Germinal center (tissue), 1 donor: ENCODE measurements at regions not wholly inside any gene's neighbourhood (a gene's known extent, or its start where the extent isn't known, plus 50 kb on each side); places are given as distances from the start of the nearest gene placed in this dataset.
"Not testable (repeated sequence)": the region's sequence is repeated elsewhere in the genome, so short reads cannot be mapped to it uniquely, and the experiment has no call there.

Experiments
- DNase-seq: peaks from one replicate; pipeline ENCODE4 v3.0.0; 2012; ENCODE audit warnings: mixed read lengths, low spot score

GRCh38 chrX:13420545-13421183 lies 100.8 kb upstream of the ATXN3L start:
- peak; percentile 13 for DNase-seq

- DNase-seq = peak; percentile 25
These were observed 100.1 kb upstream of the ATXN3L start for GRCh38 chrX:13419918-13420317.

GRCh38 chrX:13419276-13419675 lies 99.4 kb upstream of the ATXN3L start:
- DNase-seq = peak; percentile 11

GRCh38 chrX:13418126-13419097 lies 98.6 kb upstream of the ATXN3L start:
- no peak for DNase-seq

GRCh38 chrX:13415509-13415908 lies 95.7 kb upstream of the ATXN3L start:
- DNase-seq = no peak

GRCh38 chrX:13414006-13414647 lies 94.3 kb upstream of the ATXN3L start:
- DNase-seq = no peak

GRCh38 chrX:13412208-13412600 lies 92.4 kb upstream of the ATXN3L start:
- no peak for DNase-seq

- DNase-seq = no peak
These were observed 91.8 kb upstream of the ATXN3L start for GRCh38 chrX:13411496-13412207.

GRCh38 chrX:13408599-13408998 lies 88.7 kb upstream of the ATXN3L start:
- DNase-seq = not testable (repeated sequence)

- not testable (repeated sequence) for DNase-seq
These were observed 84.9 kb upstream of the ATXN3L start for GRCh38 chrX:13404777-13405176.

- DNase-seq = no peak
These were observed 84.5 kb upstream of the ATXN3L start for GRCh38 chrX:13404364-13404763.

GRCh38 chrX:13401724-13402123 lies 81.9 kb upstream of the ATXN3L start:
- DNase-seq = no peak

- DNase-seq = no peak
These were observed 79.0 kb upstream of the ATXN3L start for GRCh38 chrX:13398839-13399238.

GRCh38 chrX:13397878-13398818 lies 78.3 kb upstream of the ATXN3L start:
- no peak for DNase-seq

GRCh38 chrX:13396924-13397323 lies 77.1 kb upstream of the ATXN3L start:
- DNase-seq = no peak

- no peak for DNase-seq
These were observed 69.6 kb upstream of the ATXN3L start for GRCh38 chrX:13389501-13389900.

GRCh38 chrX:13387666-13388494 lies 68.0 kb upstream of the ATXN3L start:
- DNase-seq = no peak

GRCh38 chrX:13386636-13387035 lies 66.8 kb upstream of the ATXN3L start:
- DNase-seq = no peak

GRCh38 chrX:13386092-13386491 lies 66.2 kb upstream of the ATXN3L start:
- DNase-seq = no peak

- peak; percentile 14 for DNase-seq
These were observed 64.1 kb upstream of the ATXN3L start for GRCh38 chrX:13383907-13384306.
